GM21786 (cell line): ENCODE measurements at regions not wholly inside any gene's neighbourhood (a gene's known extent, or its start where the extent isn't known, plus 50 kb on each side); places are given as distances from the start of the nearest gene placed in this dataset.
"Not testable (repeated sequence)": the region's sequence is repeated elsewhere in the genome, so short reads cannot be mapped to it uniquely, and the experiment has no call there.

ENCODE experiments used
- ATAC-seq: cut with Tn5 transposase; IDR thresholded peaks from one replicate; pipeline ENCODE4 v1.9.1; 2021; ENCODE audit not compliant: unreplicated experiment

GRCh38 chr2:118431165-118431517 is 342.9 kb downstream of the INSIG2 start:
- ATAC-seq = no peak

GRCh38 chr2:118430510-118431164 is 342.4 kb downstream of the INSIG2 start:
- ATAC-seq = no peak

- ATAC-seq = no peak
These were observed 336.9 kb downstream of the INSIG2 start for GRCh38 chr2:118425191-118425590.

- no peak for ATAC-seq
These were observed 335.5 kb downstream of the INSIG2 start for GRCh38 chr2:118423776-118424175.

- no peak for ATAC-seq
These were observed 333.4 kb downstream of the INSIG2 start for GRCh38 chr2:118421648-118422047.

- no peak for ATAC-seq
These were observed 329.3 kb downstream of the INSIG2 start for GRCh38 chr2:118417406-118418120.

GRCh38 chr2:118415186-118415585 is 326.9 kb downstream of the INSIG2 start:
- not testable (repeated sequence) for ATAC-seq

GRCh38 chr2:118403658-118404451 is 315.6 kb downstream of the INSIG2 start:
- ATAC-seq = no peak

GRCh38 chr2:118388771-118389170 is 300.5 kb downstream of the INSIG2 start:
- ATAC-seq = no peak

GRCh38 chr2:118387509-118387908 is 299.2 kb downstream of the INSIG2 start:
- ATAC-seq = no peak

GRCh38 chr2:118386641-118387302 is 298.5 kb downstream of the INSIG2 start:
- no peak for ATAC-seq

- ATAC-seq = no peak
These were observed 292.8 kb downstream of the INSIG2 start for GRCh38 chr2:118380915-118381653.

GRCh38 chr2:118375907-118376485 is 287.7 kb downstream of the INSIG2 start:
- no peak for ATAC-seq

GRCh38 chr2:118374974-118375755 is 286.9 kb downstream of the INSIG2 start:
- no peak for ATAC-seq

GRCh38 chr2:118372886-118373830 is 284.9 kb downstream of the INSIG2 start:
- no peak for ATAC-seq

GRCh38 chr2:118371515-118371914 is 283.2 kb downstream of the INSIG2 start:
- ATAC-seq = no peak

GRCh38 chr2:118369521-118369920 is 281.2 kb downstream of the INSIG2 start:
- ATAC-seq = not testable (repeated sequence)

- ATAC-seq = no peak
These were observed 275.3 kb downstream of the INSIG2 start for GRCh38 chr2:118363604-118364003.
